ENCODE measurements at regions not wholly inside any gene's neighbourhood (a gene's known extent, or its start where the extent isn't known, plus 50 kb on each side); places are given as distances from the start of the nearest gene placed in this dataset.

DNA sequence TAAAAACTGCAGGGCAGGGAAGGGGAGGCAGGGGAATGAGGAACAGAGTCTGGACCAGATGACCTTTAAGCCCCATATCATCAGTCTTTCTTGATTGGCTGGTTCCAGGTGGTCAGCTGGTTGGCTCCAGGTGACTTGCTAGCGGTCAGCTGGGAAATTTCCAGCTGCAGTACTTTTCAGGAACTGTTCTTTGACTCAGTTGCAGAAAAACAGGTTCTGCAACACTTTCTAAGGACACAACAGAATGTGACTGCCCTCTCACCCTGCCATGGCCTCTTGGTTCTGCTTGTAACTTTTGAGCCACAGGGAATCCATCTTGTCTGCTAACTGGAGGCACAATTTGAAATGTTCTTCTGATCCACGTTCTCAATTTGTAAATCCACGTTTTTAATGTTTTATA is 278.3 kb upstream of the LRATD1 start:
- TF ChIP-seq CTCF (IDR thresholded peaks at IDR 0.05; ENCODE audit: insufficient read depth, low read depth, low read length, missing control alignments) = no peak
- H3K4me3 ChIP-seq (ENCODE audit: low read depth, low read length) = no peak overlapping the region
- no peak for DNase-seq (ENCODE audit: low read depth)

DNA sequence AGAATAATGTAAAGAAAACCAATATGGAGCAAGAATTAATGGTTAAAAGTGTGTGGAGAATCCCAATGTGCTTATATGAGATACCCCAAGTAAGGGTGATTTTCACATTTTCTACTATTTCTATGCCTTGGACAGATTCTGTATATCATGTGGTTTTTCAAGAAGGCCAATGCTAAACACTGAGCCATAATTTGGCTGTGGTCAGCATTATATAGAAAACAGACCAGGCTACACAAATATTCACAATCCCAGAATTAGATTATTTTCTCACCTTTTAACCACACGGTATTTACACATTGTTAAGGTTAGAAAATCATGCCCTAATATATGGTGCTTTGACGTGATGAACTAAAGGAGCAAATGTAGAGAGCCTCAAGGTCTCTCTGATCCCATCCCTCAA is 277.4 kb upstream of the LRATD1 start:
- H3K4me3 ChIP-seq (ENCODE audit: low read depth, low read length) = no peak overlapping the region
- TF ChIP-seq CTCF (IDR thresholded peaks at IDR 0.05; ENCODE audit: insufficient read depth, low read depth, low read length, missing control alignments) = no peak
- no peak for DNase-seq (ENCODE audit: low read depth)

DNA sequence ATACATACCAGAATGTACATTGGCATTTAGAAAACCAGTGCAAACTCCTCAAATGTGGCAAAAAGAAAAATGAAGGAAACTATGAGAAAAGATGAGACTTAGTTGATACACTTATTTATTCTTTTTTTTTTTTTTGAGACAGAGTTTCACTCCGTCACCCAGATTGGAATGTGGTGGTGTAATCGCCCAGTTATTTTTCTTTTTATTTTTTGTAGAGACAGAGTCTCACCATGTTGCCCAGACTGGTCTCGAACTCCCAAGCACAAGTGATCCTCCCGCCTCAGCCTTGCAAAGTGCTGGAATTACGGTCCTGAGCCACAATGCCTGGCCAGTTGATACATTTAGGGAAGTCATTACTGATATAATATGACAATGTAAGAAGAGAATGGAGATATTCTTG is 274.2 kb upstream of the LRATD1 start:
- no peak overlapping the region for H3K4me3 ChIP-seq (ENCODE audit: low read depth, low read length)
- no peak for DNase-seq (ENCODE audit: low read depth)
- no peak for TF ChIP-seq CTCF (IDR thresholded peaks at IDR 0.05; ENCODE audit: insufficient read depth, low read depth, low read length, missing control alignments)

DNA sequence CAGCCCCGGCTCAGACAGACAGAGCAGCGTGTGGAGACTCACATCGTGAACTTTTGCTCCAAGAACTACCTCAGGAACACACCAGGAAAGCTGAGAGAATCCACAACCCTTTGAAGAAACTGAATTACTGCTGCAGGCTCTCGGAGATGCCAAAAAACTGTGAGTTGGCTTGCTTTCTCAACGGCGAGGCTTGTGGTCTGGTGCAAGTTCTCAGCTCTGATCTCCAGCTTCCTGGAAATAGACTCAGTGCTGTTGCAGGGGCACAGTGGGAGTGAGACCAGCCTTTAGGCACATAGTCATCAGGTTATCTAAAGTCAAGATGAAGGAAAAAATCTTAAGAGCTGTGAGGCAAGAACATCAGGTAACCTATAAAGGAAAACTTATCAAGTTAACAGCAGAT is 273.7 kb upstream of the LRATD1 start:
- no peak for DNase-seq (ENCODE audit: low read depth)
- no peak overlapping the region for H3K4me3 ChIP-seq (ENCODE audit: low read depth, low read length)
- no peak for TF ChIP-seq CTCF (IDR thresholded peaks at IDR 0.05; ENCODE audit: insufficient read depth, low read depth, low read length, missing control alignments)

- TF ChIP-seq CTCF (IDR thresholded peaks at IDR 0.05; ENCODE audit: insufficient read depth, low read depth, low read length, missing control alignments) = no peak
- DNase-seq (ENCODE audit: low read depth) = no peak
- no peak overlapping the region for H3K4me3 ChIP-seq (ENCODE audit: low read depth, low read length)
Measured at GRCh38 chr2:14363137-14363536, 269.4 kb upstream of the LRATD1 start.

GRCh38 chr2:14363976-14364375 is 268.5 kb upstream of the LRATD1 start:
- H3K4me3 ChIP-seq (ENCODE audit: low read depth, low read length) = no peak overlapping the region

More at GRCh38 chr2:14363976-14364375, 268.5 kb upstream of the LRATD1 start:
- TF ChIP-seq CTCF (IDR thresholded peaks at IDR 0.05; ENCODE audit: insufficient read depth, low read depth, low read length, missing control alignments) = no peak
- no peak for DNase-seq (ENCODE audit: low read depth)
